ENCODE measurements at regions not wholly inside any gene's neighbourhood (a gene's known extent, or its start where the extent isn't known, plus 50 kb on each side); places are given as distances from the start of the nearest gene placed in this dataset.
A peak's percentile ranks its signal among the peaks of the same experiment; 100 is the strongest.
"Not testable (repeated sequence)": the region's sequence is repeated elsewhere in the genome, so short reads cannot be mapped to it uniquely, and the experiment has no call there.

DNA sequence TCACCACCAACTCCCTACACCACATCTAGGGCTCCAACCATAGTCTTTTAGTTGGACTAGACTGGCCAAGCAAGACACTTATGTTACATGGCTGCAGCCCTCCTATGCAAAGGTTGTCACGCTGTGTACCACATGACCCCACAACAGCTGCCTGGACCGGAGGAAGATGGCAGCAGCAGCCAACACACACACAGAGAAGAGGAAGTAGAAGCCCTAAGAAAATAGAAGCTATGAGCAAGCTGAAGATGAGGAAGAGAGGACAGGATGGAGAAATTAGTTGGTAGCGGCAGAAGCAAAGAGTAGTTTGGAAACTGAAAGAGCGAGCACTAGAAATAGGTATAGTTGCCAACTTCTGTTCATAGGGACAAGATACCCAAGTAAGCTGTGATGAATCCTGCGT, 60.8 kb upstream of the RALGPS2 start:
- peak overlapping the region; percentile 30 for H3K27ac ChIP-seq (ENCODE audit: low read length)
- H3K4me3 ChIP-seq (ENCODE audit: low read length): no peak overlapping the region
- intact Hi-C loops (cut with micrococcal nuclease): no loop called here
- H3K27me3 ChIP-seq (ENCODE audit: control insufficient read depth, insufficient read depth, low read length): no peaks in the 10 kb centered on the region
- no peak overlapping the region for H3K4me3 Mint-ChIP-seq
- no peaks in the 10 kb centered on the region for H3K9me3 ChIP-seq (ENCODE audit: control insufficient read depth, insufficient read depth, low read length)
- no peaks in the 10 kb centered on the region for H3K36me3 ChIP-seq (ENCODE audit: control insufficient read depth, insufficient read depth, low read length)
- H3K27me3 Mint-ChIP-seq (ENCODE audit: low read depth in 2 of 2): peaks cover 3 to 5% of the 10 kb centered on the region in 2 donors
- H3K9me3 Mint-ChIP-seq: no peaks in the 10 kb centered on the region
- no peaks in the 10 kb centered on the region for H3K4me1 Mint-ChIP-seq
- no peak for DNase-seq
- no peak overlapping the region for H3K27ac Mint-ChIP-seq
- H3K4me1 ChIP-seq (ENCODE audit: control insufficient read depth, insufficient read depth, low read length): no peaks in the 10 kb centered on the region
- TF ChIP-seq, protein P1, sequence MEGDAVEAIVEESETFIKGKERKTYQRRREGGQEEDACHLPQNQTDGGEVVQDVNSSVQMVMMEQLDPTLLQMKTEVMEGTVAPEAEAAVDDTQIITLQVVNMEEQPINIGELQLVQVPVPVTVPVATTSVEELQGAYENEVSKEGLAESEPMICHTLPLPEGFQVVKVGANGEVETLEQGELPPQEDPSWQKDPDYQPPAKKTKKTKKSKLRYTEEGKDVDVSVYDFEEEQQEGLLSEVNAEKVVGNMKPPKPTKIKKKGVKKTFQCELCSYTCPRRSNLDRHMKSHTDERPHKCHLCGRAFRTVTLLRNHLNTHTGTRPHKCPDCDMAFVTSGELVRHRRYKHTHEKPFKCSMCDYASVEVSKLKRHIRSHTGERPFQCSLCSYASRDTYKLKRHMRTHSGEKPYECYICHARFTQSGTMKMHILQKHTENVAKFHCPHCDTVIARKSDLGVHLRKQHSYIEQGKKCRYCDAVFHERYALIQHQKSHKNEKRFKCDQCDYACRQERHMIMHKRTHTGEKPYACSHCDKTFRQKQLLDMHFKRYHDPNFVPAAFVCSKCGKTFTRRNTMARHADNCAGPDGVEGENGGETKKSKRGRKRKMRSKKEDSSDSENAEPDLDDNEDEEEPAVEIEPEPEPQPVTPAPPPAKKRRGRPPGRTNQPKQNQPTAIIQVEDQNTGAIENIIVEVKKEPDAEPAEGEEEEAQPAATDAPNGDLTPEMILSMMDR (IDR thresholded peaks at IDR 0.05): no peak
- ATAC-seq: peak in 1 of 3 donors; percentile 25
- no peaks in the 10 kb centered on the region for H3K36me3 Mint-ChIP-seq
- WGBS (ENCODE audit: insufficient coverage): 61% methylated on average over 5 of the region's 5 CpGs

DNA sequence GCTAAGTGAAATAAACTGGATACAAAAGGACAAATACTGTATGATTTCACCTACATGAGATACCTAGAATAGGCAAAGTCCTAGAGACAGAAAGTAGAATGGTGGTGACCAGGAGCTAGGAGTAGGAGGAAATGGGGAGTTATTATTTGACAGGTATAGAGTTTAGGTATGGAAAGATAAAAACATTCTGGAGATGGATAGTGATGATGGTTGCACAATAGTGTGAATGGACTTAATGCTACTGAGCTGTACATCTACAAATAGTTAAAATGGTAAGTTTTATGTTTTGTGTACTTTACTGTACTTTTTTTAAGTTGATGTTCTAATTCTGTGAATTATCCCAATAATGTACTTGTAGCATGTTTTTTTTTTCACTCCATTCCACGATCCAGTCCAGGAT, 59.5 kb upstream of the RALGPS2 start:
- Mint-ChIP-seq H3K36me3 (no peaks in the 10 kb centered on the region), H3K4me1 (no peaks in the 10 kb centered on the region), H3K27ac (no peak overlapping the region), H3K9me3 (no peaks in the 10 kb centered on the region), H3K27me3 (ENCODE audit: low read depth in 2 of 2) (peaks cover 3 to 5% of the 10 kb centered on the region in 2 donors), H3K4me3 (no peak overlapping the region)
- no peaks in the 10 kb centered on the region for H3K36me3 ChIP-seq (ENCODE audit: control insufficient read depth, insufficient read depth, low read length)
- no peak overlapping the region for H3K4me3 ChIP-seq (ENCODE audit: low read length)
- H3K9me3 ChIP-seq (ENCODE audit: control insufficient read depth, insufficient read depth, low read length): no peaks in the 10 kb centered on the region
- TF ChIP-seq, protein P1 (IDR thresholded peaks at IDR 0.05): no peak
- ATAC-seq (no peak), DNase-seq (no peak)
- intact Hi-C loops (cut with micrococcal nuclease): no loop called here
- H3K4me1 ChIP-seq (ENCODE audit: control insufficient read depth, insufficient read depth, low read length): no peaks in the 10 kb centered on the region
- no peaks in the 10 kb centered on the region for H3K27me3 ChIP-seq (ENCODE audit: control insufficient read depth, insufficient read depth, low read length)
- WGBS (ENCODE audit: insufficient coverage): 86% methylated on average over 1 of the region's 1 CpG
- H3K27ac ChIP-seq (ENCODE audit: low read length): no peak overlapping the region

DNA sequence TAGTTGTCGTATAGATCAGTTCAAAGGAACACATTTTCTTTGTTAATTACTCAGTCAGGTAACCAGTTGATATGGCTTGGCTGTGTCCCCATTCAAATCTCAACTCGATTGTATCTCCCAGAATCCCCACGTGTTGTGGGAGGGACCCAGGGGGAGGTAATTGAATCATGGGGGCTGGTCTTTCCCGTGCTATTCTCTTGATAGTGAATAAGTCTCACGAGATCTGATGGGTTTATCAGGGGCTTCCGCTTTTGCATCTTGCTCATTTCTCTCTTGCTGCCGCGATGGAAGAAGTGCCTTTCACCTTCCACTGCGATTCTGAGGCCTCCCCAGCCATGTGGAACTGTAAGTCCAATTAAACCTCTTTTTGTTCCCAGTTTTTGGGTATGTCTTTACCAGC, 58.2 kb upstream of the RALGPS2 start:
- H3K4me1 ChIP-seq (ENCODE audit: control insufficient read depth, insufficient read depth, low read length); H3K9me3 ChIP-seq (ENCODE audit: control insufficient read depth, insufficient read depth, low read length); H3K27me3 Mint-ChIP-seq (ENCODE audit: low read depth in 2 of 2); ATAC-seq; H3K4me1 Mint-ChIP-seq; H3K9me3 Mint-ChIP-seq; intact Hi-C loops (cut with micrococcal nuclease); H3K36me3 ChIP-seq (ENCODE audit: control insufficient read depth, insufficient read depth, low read length); H3K36me3 Mint-ChIP-seq; H3K27ac Mint-ChIP-seq; H3K27ac ChIP-seq (ENCODE audit: low read length); DNase-seq; H3K27me3 ChIP-seq (ENCODE audit: control insufficient read depth, insufficient read depth, low read length); H3K4me3 ChIP-seq (ENCODE audit: low read length); H3K4me3 Mint-ChIP-seq: not testable (repeated sequence)
- 87% methylated on average over 9 of the region's 9 CpGs for WGBS (ENCODE audit: insufficient coverage)

DNA sequence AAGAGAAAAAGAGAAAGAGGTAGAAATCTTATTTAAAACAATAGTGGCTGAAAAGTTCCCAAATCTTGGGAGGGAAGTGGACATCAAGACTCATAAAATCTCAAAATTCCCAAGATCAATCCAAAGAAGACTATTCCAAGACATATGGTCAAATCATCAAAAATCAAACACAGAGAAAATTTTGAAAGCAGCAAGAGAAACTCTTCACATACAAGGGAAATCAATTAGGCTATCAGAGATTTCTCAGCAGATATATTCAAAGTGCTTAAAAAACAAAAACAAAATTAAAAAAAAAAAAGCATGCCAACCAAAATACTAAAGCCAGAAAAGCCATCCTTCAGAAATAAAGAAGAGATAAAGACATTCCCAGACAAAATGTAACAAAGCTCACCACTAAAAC, 52.6 kb upstream of the RALGPS2 start:
- Histone ChIP-seq H3K27ac (ENCODE audit: low read length) (no peak overlapping the region), H3K4me3 (ENCODE audit: low read length) (no peak overlapping the region), H3K9me3 (ENCODE audit: control insufficient read depth, insufficient read depth, low read length) (peaks cover 14% of the 10 kb centered on the region), H3K4me1 (ENCODE audit: control insufficient read depth, insufficient read depth, low read length) (no peaks in the 10 kb centered on the region), H3K36me3 (ENCODE audit: control insufficient read depth, insufficient read depth, low read length) (no peaks in the 10 kb centered on the region), H3K27me3 (ENCODE audit: control insufficient read depth, insufficient read depth, low read length) (no peaks in the 10 kb centered on the region)
- intact Hi-C loops (cut with micrococcal nuclease): no loop called here
- H3K36me3 Mint-ChIP-seq: peaks cover 8% of the 10 kb centered on the region
- no peak overlapping the region for H3K4me3 Mint-ChIP-seq
- no peak for DNase-seq
- ATAC-seq: no peak
- no peaks in the 10 kb centered on the region for H3K4me1 Mint-ChIP-seq
- peaks cover 3 to 5% of the 10 kb centered on the region in 2 donors for H3K27me3 Mint-ChIP-seq (ENCODE audit: low read depth in 2 of 2)
- TF ChIP-seq, protein P1 (IDR thresholded peaks at IDR 0.05): no peak
- H3K9me3 Mint-ChIP-seq: peaks cover 4 to 9% of the 10 kb centered on the region in 2 donors
- H3K27ac Mint-ChIP-seq: no peak overlapping the region

DNA sequence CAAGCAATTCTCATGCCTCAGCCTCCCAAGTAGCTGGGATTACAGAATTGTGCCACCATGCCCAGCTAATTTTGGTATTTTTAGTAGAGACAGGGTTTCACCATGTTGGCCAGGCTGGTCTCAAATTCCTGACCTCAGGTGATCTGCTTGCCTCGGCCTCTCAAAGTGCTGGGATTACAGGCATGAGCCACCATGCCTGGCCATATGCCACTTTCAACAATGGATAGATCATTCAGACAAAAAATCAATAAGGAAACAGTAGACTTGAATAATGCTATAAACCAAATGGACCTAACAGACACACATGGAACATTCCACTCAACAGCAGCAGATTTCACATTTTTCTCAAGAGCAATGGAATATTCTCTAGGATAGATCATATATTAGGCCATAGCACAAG, 50.5 kb upstream of the RALGPS2 start:
- 79% methylated on average over 1 of the region's 1 CpG for WGBS (ENCODE audit: insufficient coverage)
- H3K27me3 Mint-ChIP-seq (ENCODE audit: low read depth in 2 of 2); H3K36me3 Mint-ChIP-seq; H3K27me3 ChIP-seq (ENCODE audit: control insufficient read depth, insufficient read depth, low read length); H3K4me1 ChIP-seq (ENCODE audit: control insufficient read depth, insufficient read depth, low read length); H3K27ac ChIP-seq (ENCODE audit: low read length); ATAC-seq; H3K4me1 Mint-ChIP-seq; H3K4me3 Mint-ChIP-seq; H3K4me3 ChIP-seq (ENCODE audit: low read length); H3K9me3 Mint-ChIP-seq; intact Hi-C loops (cut with micrococcal nuclease); H3K36me3 ChIP-seq (ENCODE audit: control insufficient read depth, insufficient read depth, low read length); H3K27ac Mint-ChIP-seq; DNase-seq: not testable (repeated sequence)
- peaks cover 14% of the 10 kb centered on the region for H3K9me3 ChIP-seq (ENCODE audit: control insufficient read depth, insufficient read depth, low read length)
